GM10266 (cell line): ENCODE measurements at regions not wholly inside any gene's neighbourhood (a gene's known extent, or its start where the extent isn't known, plus 50 kb on each side); places are given as distances from the start of the nearest gene placed in this dataset.

Experiments used
- DNase-seq: peaks from one replicate; pipeline ENCODE4 v3.0.0; 2012; ENCODE audit errors: extremely low spot score
- TF ChIP-seq, protein P1 (sequence below): IDR thresholded peaks from 2 replicates; pipeline ENCODE4 v1.5.1; 2012; ENCODE audit warnings: mild to moderate bottlenecking, low read depth; ENCODE audit not compliant: control insufficient read depth, insufficient read depth; ENCODE audit errors: missing control alignments

DNA sequence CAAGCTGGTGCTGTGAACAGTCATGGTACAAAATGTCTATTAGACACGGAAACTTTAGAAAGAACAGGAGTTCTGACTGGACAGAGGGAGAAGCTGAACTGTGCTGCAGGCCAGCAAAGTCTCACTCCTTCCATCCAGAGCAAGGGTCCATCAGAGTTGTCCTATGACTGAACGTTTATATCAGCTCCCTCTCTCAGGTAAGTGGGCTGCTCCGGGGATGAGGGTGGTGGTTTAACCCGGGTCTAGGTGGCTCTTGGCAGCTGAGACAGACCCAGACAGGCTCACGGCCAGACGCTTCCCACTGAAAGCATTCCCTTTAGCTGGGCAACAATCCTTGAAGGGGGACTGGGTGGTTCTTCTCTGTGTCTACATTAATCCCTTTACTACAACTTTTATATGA, 385.0 kb upstream of the SMIM31 start:
- DNase-seq, result no peak
- TF ChIP-seq, protein P1, sequence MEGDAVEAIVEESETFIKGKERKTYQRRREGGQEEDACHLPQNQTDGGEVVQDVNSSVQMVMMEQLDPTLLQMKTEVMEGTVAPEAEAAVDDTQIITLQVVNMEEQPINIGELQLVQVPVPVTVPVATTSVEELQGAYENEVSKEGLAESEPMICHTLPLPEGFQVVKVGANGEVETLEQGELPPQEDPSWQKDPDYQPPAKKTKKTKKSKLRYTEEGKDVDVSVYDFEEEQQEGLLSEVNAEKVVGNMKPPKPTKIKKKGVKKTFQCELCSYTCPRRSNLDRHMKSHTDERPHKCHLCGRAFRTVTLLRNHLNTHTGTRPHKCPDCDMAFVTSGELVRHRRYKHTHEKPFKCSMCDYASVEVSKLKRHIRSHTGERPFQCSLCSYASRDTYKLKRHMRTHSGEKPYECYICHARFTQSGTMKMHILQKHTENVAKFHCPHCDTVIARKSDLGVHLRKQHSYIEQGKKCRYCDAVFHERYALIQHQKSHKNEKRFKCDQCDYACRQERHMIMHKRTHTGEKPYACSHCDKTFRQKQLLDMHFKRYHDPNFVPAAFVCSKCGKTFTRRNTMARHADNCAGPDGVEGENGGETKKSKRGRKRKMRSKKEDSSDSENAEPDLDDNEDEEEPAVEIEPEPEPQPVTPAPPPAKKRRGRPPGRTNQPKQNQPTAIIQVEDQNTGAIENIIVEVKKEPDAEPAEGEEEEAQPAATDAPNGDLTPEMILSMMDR, result no peak

DNA sequence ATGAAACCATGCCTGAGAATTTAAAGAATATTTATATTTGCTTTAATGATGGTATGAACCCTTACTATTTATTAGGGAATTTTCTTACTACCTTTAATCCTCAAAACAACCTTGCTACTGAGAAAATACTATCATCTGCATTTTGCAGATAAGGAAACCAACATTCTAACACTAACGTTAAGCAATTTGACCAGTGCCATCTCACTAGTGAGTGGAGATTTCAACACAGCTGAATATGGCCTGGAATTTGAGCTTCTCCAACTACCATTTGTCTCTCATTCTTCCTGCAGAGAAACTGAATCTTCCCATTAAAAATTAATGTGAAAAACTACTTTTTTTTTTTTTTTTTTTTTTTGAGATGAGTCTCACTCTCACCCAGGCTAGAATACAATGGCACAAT, 380.9 kb upstream of the SMIM31 start:
- TF ChIP-seq, protein P1, result no peak
- DNase-seq, result no peak

DNA sequence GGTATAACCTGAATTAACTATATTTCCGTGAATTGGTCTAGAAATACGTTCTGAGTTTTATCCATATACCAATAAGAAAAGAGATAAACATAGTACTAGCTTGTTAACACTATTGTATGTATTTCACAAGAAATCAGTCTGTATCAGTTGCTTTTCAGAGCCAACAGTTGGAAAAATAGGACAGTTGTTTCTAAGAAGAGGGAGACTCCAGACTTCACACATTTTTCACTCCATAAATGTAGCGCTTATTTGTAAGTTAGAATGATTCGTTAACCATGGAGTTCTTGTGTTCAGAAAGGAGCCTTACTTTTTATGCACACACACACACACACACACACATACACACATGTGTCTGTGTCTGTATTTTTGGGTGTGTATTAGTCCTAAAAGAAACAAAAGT, 376.7 kb upstream of the SMIM31 start:
- TF ChIP-seq, protein P1, result no peak
- DNase-seq, result no peak

DNA sequence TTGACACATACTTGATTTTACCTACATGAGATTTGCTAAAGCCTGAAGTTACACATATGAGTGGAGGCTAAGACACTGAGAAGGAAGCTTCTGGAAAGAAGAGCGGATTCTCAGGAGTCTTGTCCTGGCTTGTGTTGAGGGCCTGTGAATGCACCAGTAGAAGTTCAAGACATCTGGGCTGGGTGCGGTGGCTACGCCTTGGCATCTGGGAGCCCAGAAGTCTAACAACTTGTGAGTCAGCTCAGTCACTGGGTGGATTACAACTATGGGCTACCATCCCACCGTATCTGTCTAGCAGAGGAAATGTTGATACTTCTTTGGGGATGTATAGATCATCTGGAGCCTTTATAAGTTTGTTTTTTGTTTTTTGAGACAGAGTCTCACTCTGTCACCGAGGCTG, 375.6 kb upstream of the SMIM31 start:
- no peak for DNase-seq
- TF ChIP-seq, protein P1, result no peak

DNA sequence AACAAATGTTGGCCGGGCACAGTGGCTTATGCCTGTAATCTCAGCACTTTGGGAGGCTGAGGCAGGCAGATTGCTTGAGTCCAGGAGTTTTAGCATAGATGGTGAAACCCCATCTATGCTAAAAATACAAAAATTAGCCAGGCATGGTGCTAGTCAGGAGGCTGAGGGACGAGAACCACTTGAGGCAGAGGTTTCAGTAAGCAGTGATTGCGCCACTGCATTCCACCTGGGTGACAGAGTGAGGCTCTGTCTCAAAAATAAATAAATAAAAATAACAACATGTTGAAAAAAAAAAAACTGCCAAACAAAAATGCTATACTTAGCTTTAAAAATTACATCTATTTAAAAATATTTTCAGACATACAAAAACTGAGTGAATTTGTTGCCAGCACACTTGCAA, 374.2 kb upstream of the SMIM31 start:
- TF ChIP-seq, protein P1, result no peak
- DNase-seq, result no peak

DNA sequence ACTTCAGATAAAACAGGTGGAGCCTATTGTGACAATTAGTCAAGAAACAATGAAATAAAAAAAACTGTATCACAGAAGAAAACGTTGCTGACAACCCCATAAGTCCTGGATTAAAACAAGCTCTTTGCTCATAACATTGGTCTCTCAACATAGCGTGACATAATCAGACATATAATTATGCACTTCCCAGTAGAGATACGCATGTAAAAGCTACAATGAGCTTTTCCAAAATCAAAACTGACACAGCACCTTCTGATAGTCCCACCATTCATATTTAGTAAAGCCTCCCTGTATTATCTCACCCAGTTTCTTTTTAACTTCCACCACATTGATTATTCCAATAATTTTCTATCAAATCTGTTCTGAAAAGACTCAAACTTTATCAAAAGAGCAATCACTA, 372.1 kb upstream of the SMIM31 start:
- TF ChIP-seq, protein P1, result no peak
- no peak for DNase-seq

DNA sequence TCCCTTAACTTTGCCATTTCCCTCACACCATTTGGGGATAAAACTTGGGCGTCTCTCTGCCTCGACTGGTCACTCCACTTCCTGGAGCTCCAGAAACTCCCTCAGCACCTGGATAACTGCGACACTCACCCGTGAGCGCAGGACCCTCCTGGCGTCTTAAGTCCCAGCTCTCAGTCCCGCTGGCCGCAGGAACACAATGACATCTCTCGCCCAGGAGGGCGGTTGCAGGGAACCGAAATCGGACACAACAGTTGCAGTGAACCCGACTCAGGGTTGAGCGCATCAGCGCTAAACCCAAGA, 370.9 kb upstream of the SMIM31 start:
- no peak for DNase-seq
- TF ChIP-seq, protein P1, result no peak
